Vagina (tissue), 2 donors: ENCODE measurements at regions not wholly inside any gene's neighbourhood (a gene's known extent, or its start where the extent isn't known, plus 50 kb on each side); places are given as distances from the start of the nearest gene placed in this dataset.

Experiments
- DNase-seq, 2 donors: peaks; one replicate each; pipeline ENCODE4 v3.0.0-alpha.2; 2017; ENCODE audit errors: extremely low spot score in 2 of 2
- H3K27ac ChIP-seq: fragments of 200-600 bp; sonication (generic); one replicate; pipeline ENCODE4 v1.5.1; 2019
- H3K27me3 ChIP-seq: fragments of 200-600 bp; sonication (generic); one replicate; pipeline ENCODE4 v1.5.1; 2019
- H3K36me3 ChIP-seq, 2 donors: fragments of 200-600 bp; sonication (generic); one replicate each; pipeline ENCODE4 v1.5.1; 2017 to 2019
- H3K4me1 ChIP-seq: fragments of 200-600 bp; sonication (generic); one replicate; pipeline ENCODE4 v1.5.1; 2019
- H3K4me3 ChIP-seq, 2 donors: fragments of 200-600 bp; sonication (generic); 1 replicate in 1 of 2; 2 replicates in 1 of 2; pipeline ENCODE4 v1.5.1; 2016 to 2019
- H3K9me3 ChIP-seq: fragments of 200-600 bp; sonication (generic); one replicate; pipeline ENCODE4 v1.5.1; 2019
- CTCF ChIP-seq, 3 experiments: fragments of 450-650 bp in 2 of 3; fragments of 200-600 bp in 1 of 3; sonication (generic) in 1 of 3; IDR thresholded peaks; one replicate each; pipeline ENCODE4 v1.5.1; 2017 to 2019; ENCODE audit warnings: antibody characterized with exemption in 3 of 3, mild to moderate bottlenecking in 2 of 3, moderate library complexity in 2 of 3
- POLR2A ChIP-seq, 2 donors: fragments of 450-650 bp; IDR thresholded peaks; one replicate each; pipeline ENCODE4 v1.6.1; 2017; ENCODE audit warnings: antibody characterized with exemption in 2 of 2, mild to moderate bottlenecking in 2 of 2, moderate library complexity in 2 of 2
- POLR2AphosphoS5 ChIP-seq, 2 donors: sonication (generic); formaldehyde crosslinking; IDR thresholded peaks; one replicate each; pipeline ENCODE4 v1.9.0; 2017; ENCODE audit warnings: antibody characterized with exemption in 2 of 2, mild to moderate bottlenecking in 2 of 2, low read depth in 1 of 2; ENCODE audit not compliant: insufficient read depth in 1 of 2
- intact Hi-C: fragments of 100-400 bp; cut with DNase I; formaldehyde crosslinking; loops from one replicate; pipeline ENCODE4 v1.15.1; 2023

- Histone ChIP-seq H3K27me3 (no peaks in the 10 kb centered on the region), H3K4me1 (no peaks in the 10 kb centered on the region), H3K4me3 (no peak overlapping the region), H3K36me3 (no peaks in the 10 kb centered on the region), H3K9me3 (peaks cover 11% of the 10 kb centered on the region), H3K27ac (no peak overlapping the region)
- intact Hi-C loops = no loop called here
- DNase-seq = no peak
- no peak for TF ChIP-seq POLR2AphosphoS5 (IDR thresholded peaks at IDR 0.05; ENCODE audit: insufficient read depth in 1 of 2, low read depth in 1 of 2)
- TF ChIP-seq CTCF (IDR thresholded peaks at IDR 0.05) = no peak
These were observed 128.0 kb downstream of the IRF8 start for GRCh38 chr16:86026916-86027315.

- Histone ChIP-seq H3K4me1 (no peaks in the 10 kb centered on the region), H3K9me3 (peaks cover 11% of the 10 kb centered on the region), H3K27ac (no peak overlapping the region), H3K4me3 (no peak overlapping the region), H3K27me3 (no peaks in the 10 kb centered on the region), H3K36me3 (no peaks in the 10 kb centered on the region)
- intact Hi-C loops = no loop called here
- TF ChIP-seq POLR2AphosphoS5 (IDR thresholded peaks at IDR 0.05; ENCODE audit: insufficient read depth in 1 of 2, low read depth in 1 of 2) (no peak), POLR2A (IDR thresholded peaks at IDR 0.05) (no peak), CTCF (IDR thresholded peaks at IDR 0.05) (no peak)
- no peak for DNase-seq
These were observed 128.6 kb downstream of the IRF8 start for GRCh38 chr16:86027373-86028126.

GRCh38 chr16:86029131-86029741, 130.3 kb downstream of the IRF8 start:
- TF ChIP-seq POLR2A (IDR thresholded peaks at IDR 0.05) (no peak), CTCF (IDR thresholded peaks at IDR 0.05) (no peak), POLR2AphosphoS5 (IDR thresholded peaks at IDR 0.05; ENCODE audit: insufficient read depth in 1 of 2, low read depth in 1 of 2) (no peak)
- Histone ChIP-seq H3K4me3 (no peak overlapping the region), H3K27ac (no peak overlapping the region), H3K27me3 (no peaks in the 10 kb centered on the region), H3K9me3 (peaks cover 6% of the 10 kb centered on the region), H3K4me1 (no peaks in the 10 kb centered on the region), H3K36me3 (no peaks in the 10 kb centered on the region)
- DNase-seq = no peak
- intact Hi-C loops = no loop called here

GRCh38 chr16:86030116-86030515, 131.2 kb downstream of the IRF8 start:
- no peaks in the 10 kb centered on the region for H3K9me3 ChIP-seq
- DNase-seq = no peak
- H3K27me3 ChIP-seq = no peaks in the 10 kb centered on the region
- intact Hi-C loops = no loop called here
- no peak overlapping the region for H3K4me3 ChIP-seq
- no peaks in the 10 kb centered on the region for H3K36me3 ChIP-seq
- H3K27ac ChIP-seq = no peak overlapping the region
- no peaks in the 10 kb centered on the region for H3K4me1 ChIP-seq
- TF ChIP-seq CTCF (IDR thresholded peaks at IDR 0.05) = no peak
- no peak for TF ChIP-seq POLR2AphosphoS5 (IDR thresholded peaks at IDR 0.05; ENCODE audit: insufficient read depth in 1 of 2, low read depth in 1 of 2)
- TF ChIP-seq POLR2A (IDR thresholded peaks at IDR 0.05) = no peak

GRCh38 chr16:86031141-86031678, 132.2 kb downstream of the IRF8 start:
- Histone ChIP-seq H3K27me3 (no peaks in the 10 kb centered on the region), H3K9me3 (no peaks in the 10 kb centered on the region), H3K4me3 (no peak overlapping the region), H3K36me3 (no peaks in the 10 kb centered on the region), H3K27ac (no peak overlapping the region), H3K4me1 (no peaks in the 10 kb centered on the region)
- intact Hi-C loops = no loop called here
- DNase-seq = no peak
- no peak for TF ChIP-seq POLR2A (IDR thresholded peaks at IDR 0.05)
- no peak for TF ChIP-seq CTCF (IDR thresholded peaks at IDR 0.05)
- TF ChIP-seq POLR2AphosphoS5 (IDR thresholded peaks at IDR 0.05; ENCODE audit: insufficient read depth in 1 of 2, low read depth in 1 of 2) = no peak
